HEK293 (cell line): ENCODE measurements at regions not wholly inside any gene's neighbourhood (a gene's known extent, or its start where the extent isn't known, plus 50 kb on each side); places are given as distances from the start of the nearest gene placed in this dataset.

Experiments
- CTCF ChIA-PET: fragments of 350-600 bp; formaldehyde crosslinking; extraction: SDS; loops from one replicate; lab custom pipeline; 2021; ENCODE audit warnings: antibody characterized with exemption; lab: Yijun Ruan, JAX
- POLR2A ChIA-PET: fragments of 300-600 bp; formaldehyde crosslinking; extraction: SDS; loops from one replicate; lab custom pipeline; 2020; ENCODE audit warnings: antibody characterized with exemption, inconsistent platforms; lab: Yijun Ruan, JAX
- H3K27ac ChIP-seq: fragments of 200-500 bp; sonication (Bioruptor generic); 2 replicates; pipeline ENCODE4 v1.5.1; 2014; ENCODE audit warnings: low read depth, low read length, control low read depth, inconsistent platforms; ENCODE audit errors: extremely low read depth
- H3K36me3 ChIP-seq, 2 experiments: fragments of 200-500 bp in 1 of 2; sonication (Bioruptor generic) in 1 of 2; 1 replicate in 1 of 2; 2 replicates in 1 of 2; pipeline ENCODE4 v1.5.1; 2014 to 2017; ENCODE audit warnings: inconsistent platforms in 2 of 2, low read length in 2 of 2; ENCODE audit not compliant: control insufficient read depth in 2 of 2, insufficient read depth in 1 of 2
- H3K4me1 ChIP-seq: fragments of 200-500 bp; sonication (Bioruptor generic); 2 replicates; pipeline ENCODE4 v1.5.1; 2014; ENCODE audit warnings: mild to moderate bottlenecking, low read length, inconsistent platforms; ENCODE audit not compliant: control insufficient read depth, insufficient read depth
- H3K4me3 ChIP-seq: 2 replicates; pipeline ENCODE4 v1.5.1; 2011; ENCODE audit warnings: low read depth, mild to moderate bottlenecking, control low read depth, low read length, moderate library complexity
- H3K9me3 ChIP-seq: fragments of 200-500 bp; sonication (Bioruptor generic); 2 replicates; pipeline ENCODE4 v1.5.1; 2014; ENCODE audit warnings: low read depth, low read length, inconsistent platforms; ENCODE audit not compliant: control insufficient read depth, insufficient read depth
- BCL11B ChIP-seq: fragments of 450-650 bp; formaldehyde crosslinking; IDR thresholded peaks from 2 replicates; pipeline ENCODE4 v1.5.1; 2016; ENCODE audit warnings: low read depth, missing biosample characterization, missing genetic modification characterization
- GLIS2 ChIP-seq: fragments of 450-650 bp; formaldehyde crosslinking; IDR thresholded peaks from 2 replicates; pipeline ENCODE4 v1.5.1; 2016; ENCODE audit warnings: missing biosample characterization, missing genetic modification characterization
- OVOL3 ChIP-seq: fragments of 450-650 bp; formaldehyde crosslinking; IDR thresholded peaks from 2 replicates; pipeline ENCODE4 v1.5.1; 2016; ENCODE audit warnings: missing biosample characterization, missing genetic modification characterization
- SP2 ChIP-seq: fragments of 450-650 bp; formaldehyde crosslinking; IDR thresholded peaks from 2 replicates; pipeline ENCODE4 v1.5.1; 2016; ENCODE audit warnings: missing biosample characterization, missing genetic modification characterization
- TRIM28 ChIP-seq: IDR thresholded peaks from 2 replicates; pipeline ENCODE4 v1.6.1; 2011; ENCODE audit warnings: low read length, control low read depth, borderline replicate concordance
- YY1 ChIP-seq: fragments of 450-650 bp; formaldehyde crosslinking; IDR thresholded peaks from 2 replicates; pipeline ENCODE4 v1.5.1; 2018; ENCODE audit warnings: missing biosample characterization, missing genetic modification characterization
- ZBTB20 ChIP-seq: fragments of 450-650 bp; formaldehyde crosslinking; IDR thresholded peaks from 2 replicates; pipeline ENCODE4 v1.5.1; 2016; ENCODE audit warnings: missing biosample characterization, missing genetic modification characterization
- ZBTB21 ChIP-seq: fragments of 450-650 bp; formaldehyde crosslinking; IDR thresholded peaks from 2 replicates; pipeline ENCODE4 v1.5.1; 2017; ENCODE audit warnings: missing biosample characterization, missing genetic modification characterization
- ZBTB7A ChIP-seq: fragments of 450-650 bp; formaldehyde crosslinking; IDR thresholded peaks from 2 replicates; pipeline ENCODE4 v1.5.1; 2016; ENCODE audit warnings: low read depth, missing biosample characterization, missing genetic modification characterization
- ZEB2 ChIP-seq: fragments of 450-650 bp; formaldehyde crosslinking; IDR thresholded peaks from 2 replicates; pipeline ENCODE4 v1.5.1; 2016; ENCODE audit warnings: missing biosample characterization, missing genetic modification characterization
- ZIC2 ChIP-seq: fragments of 450-650 bp; formaldehyde crosslinking; IDR thresholded peaks from 2 replicates; pipeline ENCODE4 v1.5.1; 2016; ENCODE audit warnings: missing biosample characterization, missing genetic modification characterization
- ZNF433 ChIP-seq: fragments of 450-650 bp; formaldehyde crosslinking; IDR thresholded peaks from 2 replicates; pipeline ENCODE4 v1.5.1; 2016; ENCODE audit warnings: missing biosample characterization, missing genetic modification characterization, low read depth
- ZNF529 ChIP-seq: fragments of 450-650 bp; formaldehyde crosslinking; IDR thresholded peaks from 2 replicates; pipeline ENCODE4 v1.5.1; 2017; ENCODE audit warnings: missing genetic modification characterization, missing biosample characterization; ENCODE audit not compliant: insufficient replicate concordance
- ZNF530 ChIP-seq: fragments of 450-650 bp; formaldehyde crosslinking; IDR thresholded peaks from 2 replicates; pipeline ENCODE4 v1.5.1; 2016; ENCODE audit warnings: low read depth, missing biosample characterization, missing genetic modification characterization
- ZNF571 ChIP-seq: fragments of 450-650 bp; formaldehyde crosslinking; IDR thresholded peaks from 2 replicates; pipeline ENCODE4 v1.5.0; 2017; ENCODE audit warnings: missing biosample characterization, missing genetic modification characterization
- ZNF623 ChIP-seq: fragments of 450-650 bp; formaldehyde crosslinking; IDR thresholded peaks from 2 replicates; pipeline ENCODE4 v1.5.1; 2016; ENCODE audit warnings: missing biosample characterization, missing genetic modification characterization
- ZNF624 ChIP-seq: fragments of 450-650 bp; formaldehyde crosslinking; IDR thresholded peaks from 2 replicates; pipeline ENCODE4 v1.5.1; 2017; ENCODE audit warnings: missing biosample characterization, missing genetic modification characterization
- ZNF76 ChIP-seq: fragments of 450-650 bp; formaldehyde crosslinking; IDR thresholded peaks from 2 replicates; pipeline ENCODE4; 2016; ENCODE audit warnings: low read depth, missing biosample characterization, missing genetic modification characterization, borderline replicate concordance
- ZNF791 ChIP-seq: fragments of 450-650 bp; formaldehyde crosslinking; IDR thresholded peaks from 2 replicates; pipeline ENCODE4 v1.5.1; 2016; ENCODE audit warnings: missing biosample characterization, missing genetic modification characterization
- TF ChIP-seq, protein P1 (sequence below): fragments of 450-650 bp; formaldehyde crosslinking; IDR thresholded peaks from 2 replicates; pipeline ENCODE4 v1.5.1; 2016; ENCODE audit warnings: missing biosample characterization, missing genetic modification characterization
- TF ChIP-seq, protein P2 (sequence below): fragments of 450-650 bp; formaldehyde crosslinking; IDR thresholded peaks from 2 replicates; pipeline ENCODE4 v1.5.1; 2016; ENCODE audit warnings: missing biosample characterization, missing genetic modification characterization
- TF ChIP-seq, protein P3 (sequence below): fragments of 450-650 bp; formaldehyde crosslinking; IDR thresholded peaks from 2 replicates; pipeline ENCODE4 v1.5.1; 2016; ENCODE audit warnings: missing biosample characterization, missing genetic modification characterization
- TF ChIP-seq, protein P4 (sequence below): fragments of 450-650 bp; formaldehyde crosslinking; IDR thresholded peaks from 2 replicates; pipeline ENCODE4 v1.5.1; 2016; ENCODE audit warnings: missing biosample characterization, missing genetic modification characterization
- TF ChIP-seq, protein P5 (sequence below): fragments of 450-650 bp; formaldehyde crosslinking; IDR thresholded peaks from 2 replicates; pipeline ENCODE4 v1.5.1; 2017; ENCODE audit warnings: missing biosample characterization, missing genetic modification characterization

DNA sequence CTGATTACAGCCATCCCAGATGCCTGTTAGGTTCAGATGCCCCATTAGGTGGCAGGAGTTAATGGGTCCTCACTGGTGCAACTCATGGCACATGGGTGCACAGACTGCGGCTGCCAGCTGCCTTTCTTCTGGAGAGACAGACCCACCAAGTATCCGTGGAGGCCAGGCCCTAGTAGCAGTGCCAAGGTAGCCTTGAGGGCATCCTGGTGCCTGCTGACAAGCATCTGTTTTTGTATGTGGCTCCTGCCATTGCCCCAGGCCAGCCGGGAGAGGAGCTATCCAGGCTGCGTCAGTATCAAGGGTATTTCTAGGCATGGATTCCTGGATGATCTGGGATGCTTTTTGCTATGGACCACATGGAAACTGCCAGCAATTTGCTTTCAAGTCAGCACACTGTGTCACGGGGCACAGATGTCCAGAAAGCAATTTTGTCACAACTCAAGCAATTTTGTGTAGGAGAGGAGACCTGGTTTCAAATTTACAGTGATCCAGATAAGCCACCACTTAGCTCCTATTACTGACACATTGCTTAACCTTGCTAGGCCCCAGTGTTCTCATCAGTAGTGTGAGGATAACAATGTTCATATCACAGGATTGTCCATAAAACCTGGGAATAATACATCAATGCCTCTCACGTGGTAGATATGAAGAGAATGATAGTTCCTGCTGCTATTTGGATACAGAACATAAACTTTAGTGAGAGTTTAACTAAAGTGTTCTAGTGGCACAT is 815.1 kb upstream of the RAB6C start:
- CTCF ChIA-PET: no interaction called here
- H3K4me3 ChIP-seq: no peak overlapping the region
- TF ChIP-seq ZIC2 (tag by site-specific recombination): no peak
- TF ChIP-seq ZNF433 (tag by site-specific recombination): no peak
- TF ChIP-seq, protein P1, sequence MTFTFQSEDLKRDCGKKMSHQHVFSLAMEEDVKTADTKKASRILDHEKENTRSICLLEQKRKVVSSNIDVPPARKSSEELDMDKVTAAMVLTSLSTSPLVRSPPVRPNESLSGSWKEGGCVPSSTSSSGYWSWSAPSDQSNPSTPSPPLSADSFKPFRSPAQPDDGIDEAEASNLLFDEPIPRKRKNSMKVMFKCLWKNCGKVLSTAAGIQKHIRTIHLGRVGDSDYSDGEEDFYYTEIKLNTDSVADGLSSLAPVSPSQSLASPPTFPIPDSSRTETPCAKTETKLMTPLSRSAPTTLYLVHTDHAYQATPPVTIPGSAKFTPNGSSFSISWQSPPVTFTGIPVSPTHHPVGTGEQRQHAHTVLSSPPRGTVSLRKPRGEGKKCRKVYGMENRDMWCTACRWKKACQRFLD: no peak
- no peak for TF ChIP-seq ZNF530
- no peak for TF ChIP-seq ZNF76 (tag by site-specific recombination)
- TF ChIP-seq YY1 (tag by site-specific recombination): no peak
- no peak for TF ChIP-seq ZNF571 (tag by site-specific recombination)
- TF ChIP-seq SP2 (tag by site-specific recombination): no peak
- TF ChIP-seq, protein P2, sequence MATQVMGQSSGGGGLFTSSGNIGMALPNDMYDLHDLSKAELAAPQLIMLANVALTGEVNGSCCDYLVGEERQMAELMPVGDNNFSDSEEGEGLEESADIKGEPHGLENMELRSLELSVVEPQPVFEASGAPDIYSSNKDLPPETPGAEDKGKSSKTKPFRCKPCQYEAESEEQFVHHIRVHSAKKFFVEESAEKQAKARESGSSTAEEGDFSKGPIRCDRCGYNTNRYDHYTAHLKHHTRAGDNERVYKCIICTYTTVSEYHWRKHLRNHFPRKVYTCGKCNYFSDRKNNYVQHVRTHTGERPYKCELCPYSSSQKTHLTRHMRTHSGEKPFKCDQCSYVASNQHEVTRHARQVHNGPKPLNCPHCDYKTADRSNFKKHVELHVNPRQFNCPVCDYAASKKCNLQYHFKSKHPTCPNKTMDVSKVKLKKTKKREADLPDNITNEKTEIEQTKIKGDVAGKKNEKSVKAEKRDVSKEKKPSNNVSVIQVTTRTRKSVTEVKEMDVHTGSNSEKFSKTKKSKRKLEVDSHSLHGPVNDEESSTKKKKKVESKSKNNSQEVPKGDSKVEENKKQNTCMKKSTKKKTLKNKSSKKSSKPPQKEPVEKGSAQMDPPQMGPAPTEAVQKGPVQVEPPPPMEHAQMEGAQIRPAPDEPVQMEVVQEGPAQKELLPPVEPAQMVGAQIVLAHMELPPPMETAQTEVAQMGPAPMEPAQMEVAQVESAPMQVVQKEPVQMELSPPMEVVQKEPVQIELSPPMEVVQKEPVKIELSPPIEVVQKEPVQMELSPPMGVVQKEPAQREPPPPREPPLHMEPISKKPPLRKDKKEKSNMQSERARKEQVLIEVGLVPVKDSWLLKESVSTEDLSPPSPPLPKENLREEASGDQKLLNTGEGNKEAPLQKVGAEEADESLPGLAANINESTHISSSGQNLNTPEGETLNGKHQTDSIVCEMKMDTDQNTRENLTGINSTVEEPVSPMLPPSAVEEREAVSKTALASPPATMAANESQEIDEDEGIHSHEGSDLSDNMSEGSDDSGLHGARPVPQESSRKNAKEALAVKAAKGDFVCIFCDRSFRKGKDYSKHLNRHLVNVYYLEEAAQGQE (tag by site-specific recombination): no peak
- no peak for TF ChIP-seq GLIS2
- TF ChIP-seq BCL11B (tag by site-specific recombination): no peak
- no peak for TF ChIP-seq ZBTB7A (tag by site-specific recombination)
- TF ChIP-seq, protein P3, sequence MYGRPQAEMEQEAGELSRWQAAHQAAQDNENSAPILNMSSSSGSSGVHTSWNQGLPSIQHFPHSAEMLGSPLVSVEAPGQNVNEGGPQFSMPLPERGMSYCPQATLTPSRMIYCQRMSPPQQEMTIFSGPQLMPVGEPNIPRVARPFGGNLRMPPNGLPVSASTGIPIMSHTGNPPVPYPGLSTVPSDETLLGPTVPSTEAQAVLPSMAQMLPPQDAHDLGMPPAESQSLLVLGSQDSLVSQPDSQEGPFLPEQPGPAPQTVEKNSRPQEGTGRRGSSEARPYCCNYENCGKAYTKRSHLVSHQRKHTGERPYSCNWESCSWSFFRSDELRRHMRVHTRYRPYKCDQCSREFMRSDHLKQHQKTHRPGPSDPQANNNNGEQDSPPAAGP (tag by site-specific recombination): no peak
- TF ChIP-seq OVOL3 (tag by site-specific recombination): no peak
- H3K9me3 ChIP-seq: no peaks in the 10 kb centered on the region
- no peak overlapping the region for H3K27ac ChIP-seq
- no peaks in the 10 kb centered on the region for H3K36me3 ChIP-seq
- H3K4me1 ChIP-seq: no peaks in the 10 kb centered on the region
- POLR2A ChIA-PET: interaction anchor here (1.3 kb wide), 1 partner anchor 10 kb away, joined by 4 read pairs; no protein-coding TSS in a partner anchor

DNA sequence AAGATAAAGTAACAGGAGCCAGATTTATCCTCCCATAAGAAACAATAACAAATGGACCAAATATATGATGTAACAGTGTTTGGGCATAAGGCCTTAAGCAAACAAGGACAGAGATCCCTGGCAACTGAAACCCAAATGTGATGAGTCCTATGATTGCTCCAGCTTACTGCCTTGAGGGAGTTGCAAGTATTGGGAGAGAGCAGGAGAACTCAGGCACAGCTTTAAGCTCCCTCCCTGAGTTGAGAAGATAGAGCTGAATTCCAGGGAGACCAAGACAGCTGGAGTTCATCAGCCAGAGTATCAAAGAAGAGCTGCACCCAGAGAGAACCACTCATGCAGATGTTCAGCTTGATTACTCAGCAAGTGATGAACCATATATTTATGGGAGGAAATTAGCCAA is 814.5 kb upstream of the RAB6C start:
- H3K4me1 ChIP-seq: no peaks in the 10 kb centered on the region
- POLR2A ChIA-PET: no interaction called here
- TF ChIP-seq ZNF623 (tag by site-specific recombination) (no peak), TRIM28 (0 out of 2 replicates have a peak, but pooled peaks have one; percentile 12), ZNF529 (tag by site-specific recombination) (no peak)
- no peak overlapping the region for H3K4me3 ChIP-seq
- no peaks in the 10 kb centered on the region for H3K9me3 ChIP-seq
- H3K27ac ChIP-seq: no peak overlapping the region
- H3K36me3 ChIP-seq: no peaks in the 10 kb centered on the region
- CTCF ChIA-PET: no interaction called here

DNA sequence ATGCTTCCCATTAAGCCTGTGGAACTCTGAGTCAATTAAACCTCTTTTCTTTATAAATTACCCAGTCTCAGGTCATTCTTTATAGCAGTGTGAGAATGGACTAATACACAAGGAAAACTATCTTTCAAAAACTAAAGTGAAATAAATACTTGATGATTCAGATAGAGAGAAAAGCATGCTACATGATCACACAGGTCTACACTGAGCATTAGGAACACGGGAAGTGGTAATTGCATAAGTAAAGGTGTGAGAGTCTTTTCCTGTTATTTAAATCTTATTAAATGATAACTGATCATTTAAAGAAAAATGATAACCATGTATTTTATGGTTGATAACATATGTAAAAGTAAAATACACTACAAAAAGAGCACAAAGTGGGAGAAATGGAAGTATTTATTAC is 812.0 kb upstream of the RAB6C start:
- no peak overlapping the region for H3K4me3 ChIP-seq
- H3K27ac ChIP-seq: no peak overlapping the region
- H3K9me3 ChIP-seq: no peaks in the 10 kb centered on the region
- POLR2A ChIA-PET: no interaction called here
- no peaks in the 10 kb centered on the region for H3K4me1 ChIP-seq
- CTCF ChIA-PET: no interaction called here
- no peaks in the 10 kb centered on the region for H3K36me3 ChIP-seq
- TF ChIP-seq, protein P4, sequence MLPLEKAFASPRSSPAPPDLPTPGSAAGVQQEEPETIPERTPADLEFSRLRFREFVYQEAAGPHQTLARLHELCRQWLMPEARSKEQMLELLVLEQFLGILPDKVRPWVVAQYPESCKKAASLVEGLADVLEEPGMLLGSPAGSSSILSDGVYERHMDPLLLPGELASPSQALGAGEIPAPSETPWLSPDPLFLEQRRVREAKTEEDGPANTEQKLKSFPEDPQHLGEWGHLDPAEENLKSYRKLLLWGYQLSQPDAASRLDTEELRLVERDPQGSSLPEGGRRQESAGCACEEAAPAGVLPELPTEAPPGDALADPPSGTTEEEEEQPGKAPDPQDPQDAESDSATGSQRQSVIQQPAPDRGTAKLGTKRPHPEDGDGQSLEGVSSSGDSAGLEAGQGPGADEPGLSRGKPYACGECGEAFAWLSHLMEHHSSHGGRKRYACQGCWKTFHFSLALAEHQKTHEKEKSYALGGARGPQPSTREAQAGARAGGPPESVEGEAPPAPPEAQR (tag by site-specific recombination): no peak
- TF ChIP-seq ZNF433 (tag by site-specific recombination) (no peak), ZBTB20 (tag by site-specific recombination) (no peak), ZNF624 (no peak), ZEB2 (no peak), ZNF791 (no peak), ZBTB21 (no peak)
- TF ChIP-seq, protein P5, sequence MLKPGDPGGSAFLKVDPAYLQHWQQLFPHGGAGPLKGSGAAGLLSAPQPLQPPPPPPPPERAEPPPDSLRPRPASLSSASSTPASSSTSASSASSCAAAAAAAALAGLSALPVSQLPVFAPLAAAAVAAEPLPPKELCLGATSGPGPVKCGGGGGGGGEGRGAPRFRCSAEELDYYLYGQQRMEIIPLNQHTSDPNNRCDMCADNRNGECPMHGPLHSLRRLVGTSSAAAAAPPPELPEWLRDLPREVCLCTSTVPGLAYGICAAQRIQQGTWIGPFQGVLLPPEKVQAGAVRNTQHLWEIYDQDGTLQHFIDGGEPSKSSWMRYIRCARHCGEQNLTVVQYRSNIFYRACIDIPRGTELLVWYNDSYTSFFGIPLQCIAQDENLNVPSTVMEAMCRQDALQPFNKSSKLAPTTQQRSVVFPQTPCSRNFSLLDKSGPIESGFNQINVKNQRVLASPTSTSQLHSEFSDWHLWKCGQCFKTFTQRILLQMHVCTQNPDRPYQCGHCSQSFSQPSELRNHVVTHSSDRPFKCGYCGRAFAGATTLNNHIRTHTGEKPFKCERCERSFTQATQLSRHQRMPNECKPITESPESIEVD: no peak
